WI38 (cell line): ENCODE measurements at regions not wholly inside any gene's neighbourhood (a gene's known extent, or its start where the extent isn't known, plus 50 kb on each side); places are given as distances from the start of the nearest gene placed in this dataset.

ENCODE experiments used
- H3K4me3 ChIP-seq: 2 replicates; pipeline ENCODE4 v1.5.1; 2011; ENCODE audit warnings: low read depth, mild to moderate bottlenecking, control low read depth, low read length
- TF ChIP-seq, protein P1 (sequence below): IDR thresholded peaks from 2 replicates; pipeline ENCODE4 v1.5.1; 2012; ENCODE audit warnings: low read depth, mild to moderate bottlenecking, control low read depth, low read length

- TF ChIP-seq, protein P1, sequence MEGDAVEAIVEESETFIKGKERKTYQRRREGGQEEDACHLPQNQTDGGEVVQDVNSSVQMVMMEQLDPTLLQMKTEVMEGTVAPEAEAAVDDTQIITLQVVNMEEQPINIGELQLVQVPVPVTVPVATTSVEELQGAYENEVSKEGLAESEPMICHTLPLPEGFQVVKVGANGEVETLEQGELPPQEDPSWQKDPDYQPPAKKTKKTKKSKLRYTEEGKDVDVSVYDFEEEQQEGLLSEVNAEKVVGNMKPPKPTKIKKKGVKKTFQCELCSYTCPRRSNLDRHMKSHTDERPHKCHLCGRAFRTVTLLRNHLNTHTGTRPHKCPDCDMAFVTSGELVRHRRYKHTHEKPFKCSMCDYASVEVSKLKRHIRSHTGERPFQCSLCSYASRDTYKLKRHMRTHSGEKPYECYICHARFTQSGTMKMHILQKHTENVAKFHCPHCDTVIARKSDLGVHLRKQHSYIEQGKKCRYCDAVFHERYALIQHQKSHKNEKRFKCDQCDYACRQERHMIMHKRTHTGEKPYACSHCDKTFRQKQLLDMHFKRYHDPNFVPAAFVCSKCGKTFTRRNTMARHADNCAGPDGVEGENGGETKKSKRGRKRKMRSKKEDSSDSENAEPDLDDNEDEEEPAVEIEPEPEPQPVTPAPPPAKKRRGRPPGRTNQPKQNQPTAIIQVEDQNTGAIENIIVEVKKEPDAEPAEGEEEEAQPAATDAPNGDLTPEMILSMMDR = no peak
- no peak overlapping the region for H3K4me3 ChIP-seq
These were observed 475.2 kb upstream of the UBE2E3 start for GRCh38 chr2:180505203-180505602.

- TF ChIP-seq, protein P1 = no peak
- H3K4me3 ChIP-seq = no peak overlapping the region
These were observed 482.7 kb upstream of the UBE2E3 start for GRCh38 chr2:180497621-180498152.

- no peak overlapping the region for H3K4me3 ChIP-seq
- TF ChIP-seq, protein P1 = no peak
These were observed 484.8 kb upstream of the UBE2E3 start for GRCh38 chr2:180495606-180496005.

DNA sequence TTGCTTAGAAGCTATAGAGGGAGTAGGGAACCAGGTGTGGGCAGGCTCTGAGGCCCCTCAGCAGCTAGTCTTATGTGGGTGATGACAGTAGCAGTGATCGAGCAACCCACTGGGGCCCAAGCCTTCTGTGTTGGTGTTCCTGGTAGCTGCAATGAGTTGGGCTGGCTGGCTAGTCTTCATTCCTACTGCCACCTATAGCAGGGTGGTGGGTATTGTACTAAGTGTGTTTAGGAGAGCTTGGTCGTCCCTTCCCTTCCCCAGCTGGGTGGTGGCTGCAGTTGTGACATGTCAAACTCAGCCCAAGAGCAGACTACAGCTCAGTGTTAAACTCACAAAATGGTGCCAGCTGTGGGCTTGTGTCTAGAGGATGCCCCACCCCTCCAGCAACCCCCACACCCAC lies 486.1 kb upstream of the UBE2E3 start:
- H3K4me3 ChIP-seq = no peak overlapping the region
- TF ChIP-seq, protein P1 = no peak

DNA sequence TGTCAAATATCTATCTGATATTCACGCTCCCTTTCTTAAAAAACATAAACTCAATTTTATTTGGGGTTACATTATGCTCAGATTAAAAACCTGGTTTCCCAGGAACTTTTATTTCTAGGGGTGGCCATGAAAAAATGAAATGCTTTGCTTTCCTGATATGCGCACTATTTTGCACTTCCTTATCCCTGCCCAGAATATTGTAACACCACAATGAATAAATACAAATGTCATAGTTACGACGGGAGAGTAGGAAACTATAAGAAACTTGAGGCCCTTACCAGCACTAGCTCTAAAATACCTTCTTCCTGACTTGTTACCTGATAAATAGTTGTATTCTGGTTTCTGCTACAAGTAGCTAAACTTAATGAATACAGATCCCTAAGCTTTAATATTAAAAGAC lies 475.6 kb upstream of the CWC22 start:
- H3K4me3 ChIP-seq = no peak overlapping the region
- TF ChIP-seq, protein P1 = no peak

- TF ChIP-seq, protein P1 = no peak
These were observed 474.9 kb upstream of the CWC22 start for GRCh38 chr2:180481998-180482397.

GRCh38 chr2:180478883-180479282 lies 471.8 kb upstream of the CWC22 start:
- TF ChIP-seq, protein P1 = no peak
- no peak overlapping the region for H3K4me3 ChIP-seq

More at GRCh38 chr2:180481998-180482397, 474.9 kb upstream of the CWC22 start:
- no peak overlapping the region for H3K4me3 ChIP-seq
